GM21528 (cell line): ENCODE measurements at regions not wholly inside any gene's neighbourhood (a gene's known extent, or its start where the extent isn't known, plus 50 kb on each side); places are given as distances from the start of the nearest gene placed in this dataset.

Source experiments
- ATAC-seq: cut with Tn5 transposase; IDR thresholded peaks from one replicate; pipeline ENCODE4 v1.9.1; 2021; ENCODE audit warnings: mild to moderate bottlenecking, moderate library complexity; ENCODE audit not compliant: unreplicated experiment, low FRiP score

- ATAC-seq: peak; percentile 75
These were observed 413.9 kb downstream of the COG6 start for GRCh38 chr13:40069173-40070044.

GRCh38 chr13:40070357-40070756, 414.9 kb downstream of the COG6 start:
- ATAC-seq: no peak

DNA sequence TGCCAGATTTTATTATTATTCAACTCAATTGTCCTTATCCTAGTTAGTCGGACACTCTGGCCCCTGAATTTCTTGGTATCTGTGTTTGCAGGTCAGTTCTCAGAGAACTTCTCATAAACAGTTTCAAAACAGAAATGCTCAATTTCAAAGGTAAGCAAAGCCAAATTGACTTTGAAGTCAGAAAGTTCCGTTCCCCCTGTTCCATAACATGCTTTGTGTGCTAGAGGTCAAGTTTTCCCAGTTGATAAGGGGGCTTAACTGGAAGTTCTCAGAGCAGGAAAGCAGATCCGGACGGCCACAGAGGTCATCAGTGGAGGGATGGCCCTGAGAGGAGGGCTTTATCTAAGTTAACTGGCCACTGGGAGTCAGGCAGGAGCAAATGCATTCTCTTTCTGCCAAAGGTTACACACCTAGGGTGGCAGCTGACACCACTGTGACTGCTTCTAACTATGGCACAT, 417.2 kb downstream of the COG6 start:
- ATAC-seq: no peak

GRCh38 chr13:40074338-40074737, 418.9 kb downstream of the COG6 start:
- no peak for ATAC-seq

- no peak for ATAC-seq
These were observed 419.8 kb downstream of the COG6 start for GRCh38 chr13:40075281-40075680.

GRCh38 chr13:40076765-40077362, 421.4 kb downstream of the COG6 start:
- ATAC-seq: no peak

- ATAC-seq: no peak
These were observed 422.1 kb downstream of the COG6 start for GRCh38 chr13:40077396-40078027.

- ATAC-seq: no peak
These were observed 424.3 kb downstream of the COG6 start for GRCh38 chr13:40079721-40080120.

DNA sequence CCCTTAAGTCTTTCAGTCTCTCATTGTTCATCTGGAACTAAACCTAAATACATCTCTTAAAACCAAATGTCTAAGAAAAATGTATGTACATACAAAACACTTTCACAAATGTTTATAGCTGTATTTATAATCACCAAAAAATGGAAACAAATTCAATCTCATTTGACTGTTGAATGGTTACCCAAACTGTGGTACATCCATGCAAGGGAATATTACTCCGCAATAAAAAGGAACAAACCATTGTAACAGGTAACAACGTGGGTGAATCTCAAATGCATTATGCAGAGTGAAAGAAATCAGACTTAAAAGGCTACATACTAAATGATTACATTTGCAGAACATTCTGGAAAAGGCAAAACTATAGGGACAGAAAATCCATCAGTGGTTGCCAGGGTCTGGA, 425.2 kb downstream of the COG6 start:
- no peak for ATAC-seq

GRCh38 chr13:40082639-40083038, 427.2 kb downstream of the COG6 start:
- ATAC-seq: no peak

- no peak for ATAC-seq
These were observed 428.4 kb downstream of the COG6 start for GRCh38 chr13:40083841-40084240.

DNA sequence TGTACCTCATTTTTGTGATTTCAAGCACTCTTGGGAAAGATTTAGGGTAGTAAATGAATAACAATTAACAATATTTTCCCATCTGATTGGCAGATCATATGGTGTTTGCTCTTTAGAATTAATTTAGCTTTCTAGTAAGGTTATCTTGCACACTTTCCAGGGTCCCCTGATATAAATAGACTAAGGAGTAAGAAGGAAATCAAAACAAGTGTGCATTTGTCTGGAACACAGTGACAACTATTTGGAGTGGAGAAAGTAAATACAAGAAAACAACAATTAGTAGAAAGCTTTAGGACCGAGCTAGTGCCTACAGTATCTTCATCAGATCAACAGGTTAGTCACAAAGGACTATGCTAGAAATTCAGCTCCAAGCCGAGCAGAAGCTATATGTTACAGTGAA, 429.5 kb downstream of the COG6 start:
- no peak for ATAC-seq

GRCh38 chr13:40087091-40088002, 431.9 kb downstream of the COG6 start:
- no peak for ATAC-seq

GRCh38 chr13:40094056-40094455, 438.6 kb downstream of the COG6 start:
- ATAC-seq: no peak

GRCh38 chr13:40095695-40096356, 440.4 kb downstream of the COG6 start:
- no peak for ATAC-seq

DNA sequence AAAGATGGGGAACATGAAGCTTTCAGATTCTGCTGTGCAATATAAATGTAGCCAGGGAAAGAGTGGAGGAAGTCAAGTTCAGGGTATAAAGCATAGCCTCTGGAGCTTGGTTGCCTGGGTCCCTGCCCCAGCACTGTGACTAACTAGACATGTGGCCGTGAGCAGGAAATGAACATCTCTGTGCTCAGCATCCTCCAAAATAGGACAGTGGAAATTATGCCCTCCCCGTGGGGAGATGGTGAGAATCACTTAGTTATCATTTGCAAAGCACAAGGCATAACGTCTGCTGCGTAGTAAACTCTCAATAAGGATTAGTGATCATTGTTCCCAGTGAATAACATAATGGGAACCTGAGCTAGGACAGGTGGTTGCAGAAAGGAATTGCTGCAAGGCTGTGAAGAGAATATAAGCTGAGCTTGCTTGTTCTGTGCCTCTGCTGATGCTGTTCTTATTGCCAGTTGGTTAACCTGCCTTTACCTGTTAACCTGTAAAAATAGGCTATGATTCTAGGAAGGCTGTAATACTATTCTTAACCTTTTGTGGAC, 441.0 kb downstream of the COG6 start:
- ATAC-seq: no peak

DNA sequence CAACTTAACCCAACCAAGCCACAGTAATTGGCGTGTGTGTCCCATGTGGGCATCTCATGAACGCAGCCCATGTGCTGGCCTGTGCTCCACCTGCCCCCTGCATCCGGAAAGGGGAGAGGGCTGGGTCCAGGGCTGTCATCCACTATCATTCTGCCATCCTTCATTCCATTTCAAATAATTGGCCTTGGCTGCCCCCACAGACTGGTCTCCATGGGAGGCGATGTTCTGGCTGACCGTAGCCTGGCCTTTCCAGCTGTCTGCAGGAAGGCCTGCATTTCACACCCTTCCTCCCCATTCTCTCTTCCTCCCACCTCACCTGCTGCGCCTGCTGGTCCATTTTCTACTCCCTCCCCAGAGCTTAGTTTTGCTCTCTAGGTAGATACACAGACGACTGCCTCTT, 442.8 kb downstream of the COG6 start:
- ATAC-seq: no peak

DNA sequence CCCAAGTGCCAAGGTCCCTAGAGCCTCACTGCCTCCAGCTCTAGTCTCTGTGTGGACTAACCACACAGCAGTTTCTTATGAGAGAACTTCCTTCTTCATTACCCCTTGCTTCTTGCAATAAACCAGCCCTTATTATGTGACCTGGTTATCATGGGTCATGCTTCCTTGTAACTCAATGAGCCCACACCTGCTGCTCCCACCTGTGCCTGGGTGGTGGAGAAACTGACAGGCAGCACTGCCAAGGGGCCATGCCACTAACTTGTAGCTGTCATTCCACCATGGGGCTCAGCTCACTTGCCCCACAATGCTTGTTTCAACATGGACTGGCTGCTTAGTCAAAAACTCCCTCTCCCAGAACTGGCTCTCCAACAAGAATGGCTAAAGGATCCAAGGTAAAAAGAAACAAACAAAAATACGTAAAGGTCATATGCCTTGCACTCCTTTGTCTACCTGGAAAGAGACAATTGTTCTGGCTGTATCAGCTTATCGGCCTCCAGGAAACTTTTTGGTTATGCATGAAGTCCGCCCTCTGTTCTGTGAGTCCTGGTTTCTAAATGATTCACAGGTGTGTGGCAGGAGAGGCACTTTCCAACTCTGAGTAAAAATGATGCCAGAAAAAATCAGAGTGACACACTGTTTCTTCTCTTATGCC, 446.4 kb downstream of the COG6 start:
- ATAC-seq: peak; percentile 84

- ATAC-seq: peak; percentile 28
These were observed 446.9 kb downstream of the COG6 start for GRCh38 chr13:40102360-40102727.
